GM12878 (cell line): ENCODE measurements at regions not wholly inside any gene's neighbourhood (a gene's known extent, or its start where the extent isn't known, plus 50 kb on each side); places are given as distances from the start of the nearest gene placed in this dataset.

Experiments used
- ATAC-seq: fragments of 200-7000 bp; cut with Tn5 transposase; 3 replicates; pipeline ENCODE4 v1.9.1; 2020; ENCODE audit warnings: mild to moderate bottlenecking, moderate library complexity
- BruUV-seq: library from RNA; stranded (reverse); fragments of 400-500 nt; replicated peaks from 2 replicates; lab custom pipeline; 2021; lab: Mats Ljungman, UMichigan
- CTCF ChIA-PET: fragments of 300-600 bp; sonication (Branson Sonifier 250); formaldehyde crosslinking; extraction: SDS; loops from one replicate; lab custom pipeline; 2021; ENCODE audit warnings: inconsistent platforms; lab: Yijun Ruan, JAX
- POLR2A ChIA-PET: fragments of 350-600 bp; formaldehyde crosslinking; extraction: SDS; loops from one replicate; lab custom pipeline; 2021; ENCODE audit warnings: inconsistent platforms; lab: Charles Lee
- RAD21 ChIA-PET: fragments of 300-600 bp; sonication (Branson Sonifier 250); formaldehyde crosslinking; loops from one replicate; lab custom pipeline; 2023; ENCODE audit warnings: antibody characterized with exemption; ENCODE audit not compliant: unreplicated experiment; lab: Charles Lee
- SMC1A ChIA-PET: fragments of 300-600 bp; sonication (Branson Sonifier 250); formaldehyde crosslinking; loops from one replicate; lab custom pipeline; 2023; ENCODE audit not compliant: unreplicated experiment, uncharacterized antibody; lab: Charles Lee
- DNase-seq: peaks from one replicate; pipeline ENCODE4 v3.0.0-alpha.2; 2011; ENCODE audit warnings: low read depth, low spot score
- FAIRE-seq: peaks from 3 replicates; lab custom pipeline; 2011; peaks lifted over from hg19 to GRCh38; lab: Jason Lieb, UNC
- H2AFZ ChIP-seq: 2 replicates; pipeline ENCODE4 v1.6.0; 2011; ENCODE audit warnings: low read depth, low read length, control low read depth; ENCODE audit not compliant: control insufficient read depth
- H3K27ac ChIP-seq: 2 replicates; pipeline ENCODE4 v1.5.1; 2011; ENCODE audit warnings: control low read depth; ENCODE audit not compliant: control insufficient read depth, insufficient read depth
- H3K27me3 ChIP-seq, 2 experiments: replicated peaks in 1 of 2; 2 replicates each; pipeline versions ENCODE4 v1.6.0 to v1.6.1; 2011; ENCODE audit warnings: low read length in 1 of 2; ENCODE audit not compliant: control insufficient read depth in 2 of 2, insufficient read depth in 2 of 2
- H3K36me3 ChIP-seq, 2 experiments: 2 replicates each; pipeline ENCODE4 v1.5.1; 2011; ENCODE audit warnings: low read length in 1 of 2; ENCODE audit not compliant: control insufficient read depth in 2 of 2, insufficient read depth in 2 of 2
- H3K4me1 ChIP-seq: 2 replicates; pipeline ENCODE4 v1.6.1; 2011; ENCODE audit warnings: mild to moderate bottlenecking, low read length, moderate library complexity, mixed read lengths; ENCODE audit not compliant: control insufficient read depth, insufficient read depth
- H3K4me2 ChIP-seq: 2 replicates; pipeline ENCODE4 v1.6.0; 2011; ENCODE audit warnings: control low read depth; ENCODE audit not compliant: control insufficient read depth, insufficient read depth
- H3K4me3 ChIP-seq: fragments of 200-600 bp; sonication (generic); 2 replicates; pipeline ENCODE4 v1.5.1; 2016
- H3K79me2 ChIP-seq: 2 replicates; pipeline ENCODE4 v1.6.0; 2011; ENCODE audit warnings: low read length; ENCODE audit not compliant: control insufficient read depth, insufficient read depth
- H3K9ac ChIP-seq: 2 replicates; pipeline ENCODE4 v1.8.0; 2011; ENCODE audit warnings: low read length, control low read depth, mixed read lengths; ENCODE audit not compliant: control insufficient read depth, insufficient read depth
- H3K9me3 ChIP-seq: replicated peaks from 3 replicates; pipeline ENCODE4 v1.5.1; 2011; ENCODE audit warnings: mild to moderate bottlenecking, low read length; ENCODE audit not compliant: control insufficient read depth, insufficient read depth
- H4K20me1 ChIP-seq: 2 replicates; pipeline ENCODE4 v1.6.0; 2011; ENCODE audit not compliant: control insufficient read depth, insufficient read depth
- ATF7 ChIP-seq: fragments of 450-650 bp; IDR thresholded peaks from 2 replicates; pipeline ENCODE4 v1.6.1; 2016; ENCODE audit warnings: low read depth, mild to moderate bottlenecking
- FOXM1 ChIP-seq: IDR thresholded peaks from 2 replicates; pipeline ENCODE4 v1.6.1; 2012; ENCODE audit warnings: low read depth, mild to moderate bottlenecking, inconsistent platforms, low read length, moderate library complexity
- MEF2A ChIP-seq: IDR thresholded peaks from 2 replicates; pipeline ENCODE4 v1.6.1; 2011; ENCODE audit warnings: low read depth, mild to moderate bottlenecking, low read length, moderate library complexity; ENCODE audit not compliant: insufficient read depth
- PML ChIP-seq: IDR thresholded peaks from 2 replicates; pipeline ENCODE4 v1.6.1; 2012; ENCODE audit warnings: low read length, inconsistent platforms
- SREBF1 ChIP-seq: IDR thresholded peaks from 2 replicates; pipeline ENCODE4 v1.6.1; 2012; ENCODE audit warnings: mild to moderate bottlenecking, low read length
- STAT3 ChIP-seq: IDR thresholded peaks from 2 replicates; pipeline ENCODE4 v1.6.1; 2011; ENCODE audit warnings: low read depth, low read length, improper control_type of control experiment
- TBL1XR1 ChIP-seq: IDR thresholded peaks from 2 replicates; pipeline ENCODE4 v1.6.1; 2012; ENCODE audit warnings: low read depth, low read length, improper control_type of control experiment
- WGBS: methylation state at CpG from one replicate; pipeline ENCODE4 v1.1.6; 2016; ENCODE audit warnings: low lambda C conversion rate; ENCODE audit not compliant: insufficient replicate concordance, insufficient coverage; ENCODE audit errors: missing lambda C conversion rate; 5-methylcytosine and 5-hydroxymethylcytosine counted together
- in situ Hi-C: fragments of 300-500 bp; cut with MboI; formaldehyde crosslinking; loops from 9 replicates; pipeline ENCODE4 v1.14.3; 2018; ENCODE audit warnings: mixed read lengths
- intact Hi-C: fragments of 100-400 bp; cut with micrococcal nuclease; formaldehyde crosslinking; loops from one replicate; pipeline ENCODE4 v1.14.2; 2022; ENCODE audit not compliant: unreplicated experiment
- TF ChIP-seq, protein P1 (sequence below): fragments of 450-650 bp; IDR thresholded peaks from 2 replicates; pipeline ENCODE4 v1.6.1; 2017; ENCODE audit warnings: mild to moderate bottlenecking, low read depth, inconsistent platforms; ENCODE audit not compliant: poor library complexity, severe bottlenecking
- TF ChIP-seq, protein P2 (sequence below): fragments of 450-650 bp; IDR thresholded peaks from 2 replicates; pipeline ENCODE4 v1.6.1; 2017; ENCODE audit warnings: mild to moderate bottlenecking, moderate library complexity
- TF ChIP-seq, protein P3 (sequence below): IDR thresholded peaks from 2 replicates; pipeline ENCODE4 v1.6.1; 2011; ENCODE audit warnings: low read depth, mild to moderate bottlenecking, low read length, moderate library complexity, borderline replicate concordance; ENCODE audit errors: extremely low read depth
- TF ChIP-seq, protein P4 (sequence below): fragments of 450-650 bp; IDR thresholded peaks from 2 replicates; pipeline ENCODE4 v1.6.1; 2016; ENCODE audit warnings: mild to moderate bottlenecking

DNA sequence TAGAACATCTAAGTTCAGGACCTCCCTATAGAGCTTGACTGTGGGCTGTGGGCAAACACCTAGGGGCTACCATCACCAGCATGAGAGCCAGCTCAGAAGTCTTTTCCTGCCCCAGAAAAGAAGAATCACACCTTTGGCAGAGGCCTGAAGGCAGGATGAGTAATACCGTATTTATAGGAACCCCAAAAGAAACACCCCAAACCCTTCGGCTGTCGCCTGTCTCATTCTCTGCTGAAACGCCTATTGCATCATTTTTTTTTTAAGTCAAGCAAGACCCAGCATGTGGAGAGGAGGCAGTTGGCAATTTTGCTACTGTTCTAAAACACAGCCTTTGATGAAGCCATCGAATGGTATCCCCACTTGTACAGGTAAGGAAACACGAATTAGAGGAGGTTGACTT is 436.4 kb downstream of the TFAP2A start:
- ChIA-PET CTCF (no interaction called here), SMC1A (no interaction called here), POLR2A (no interaction called here), RAD21 (no interaction called here)
- 37% methylated on average over 6 of the region's 6 CpGs for WGBS
- TF ChIP-seq TBL1XR1: no peak
- no peak for TF ChIP-seq MEF2A
- TF ChIP-seq SREBF1: no peak
- TF ChIP-seq FOXM1: no peak
- Histone ChIP-seq H4K20me1 (no peaks in the 10 kb centered on the region), H2AFZ (no peak overlapping the region), H3K9me3 (no peaks in the 10 kb centered on the region), H3K79me2 (no peaks in the 10 kb centered on the region), H3K4me1 (no peaks in the 10 kb centered on the region), H3K36me3 (no peaks in the 10 kb centered on the region), H3K27ac (no peak overlapping the region), H3K9ac (no peak overlapping the region), H3K27me3 (no peaks in the 10 kb centered on the region), H3K4me2 (no peak overlapping the region), H3K4me3 (no peak overlapping the region)
- ATAC-seq (no peak), FAIRE-seq (no peak), DNase-seq (no peak)
- intact Hi-C loops (no loop called here), in situ Hi-C loops (no loop called here)
- no TSS peak for BruUV-seq

DNA sequence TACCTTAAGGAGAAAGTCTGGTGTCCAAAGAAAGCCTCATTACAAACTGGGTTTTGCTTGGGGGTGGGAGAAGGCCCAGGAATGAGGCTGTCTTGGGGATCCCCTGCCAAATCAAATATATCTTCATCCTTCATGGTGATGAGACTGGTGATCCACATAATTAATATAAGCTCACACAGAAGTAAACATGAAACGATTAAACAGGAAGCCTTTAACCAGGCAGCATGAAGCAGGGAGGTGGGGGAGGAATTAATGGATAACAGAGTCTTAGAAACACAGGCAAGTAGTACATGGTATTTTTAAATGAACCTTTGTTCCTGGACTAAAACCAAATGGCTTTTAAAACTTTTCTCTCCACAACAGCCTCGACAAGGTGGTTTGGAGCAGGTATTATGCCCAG is 437.5 kb downstream of the TFAP2A start:
- no peaks in the 10 kb centered on the region for H3K4me1 ChIP-seq
- no peak for DNase-seq
- no peaks in the 10 kb centered on the region for H3K9me3 ChIP-seq
- H3K27me3 ChIP-seq: no peaks in the 10 kb centered on the region
- ChIA-PET SMC1A (no interaction called here), RAD21 (no interaction called here), CTCF (no interaction called here), POLR2A (no interaction called here)
- H3K4me2 ChIP-seq: no peak overlapping the region
- no peak for FAIRE-seq
- ATAC-seq: no peak
- H3K4me3 ChIP-seq: no peak overlapping the region
- no peak overlapping the region for H3K9ac ChIP-seq
- intact Hi-C loops (no loop called here), in situ Hi-C loops (no loop called here)
- WGBS: 0% methylated on average over 2 of the region's 2 CpGs
- no peaks in the 10 kb centered on the region for H3K79me2 ChIP-seq
- H3K27ac ChIP-seq: no peak overlapping the region
- BruUV-seq: no TSS peak
- H2AFZ ChIP-seq: no peak overlapping the region
- no peaks in the 10 kb centered on the region for H4K20me1 ChIP-seq
- H3K36me3 ChIP-seq: no peaks in the 10 kb centered on the region
- TF ChIP-seq ATF7: no peak
- TF ChIP-seq STAT3: no peak
- TF ChIP-seq, protein P1, sequence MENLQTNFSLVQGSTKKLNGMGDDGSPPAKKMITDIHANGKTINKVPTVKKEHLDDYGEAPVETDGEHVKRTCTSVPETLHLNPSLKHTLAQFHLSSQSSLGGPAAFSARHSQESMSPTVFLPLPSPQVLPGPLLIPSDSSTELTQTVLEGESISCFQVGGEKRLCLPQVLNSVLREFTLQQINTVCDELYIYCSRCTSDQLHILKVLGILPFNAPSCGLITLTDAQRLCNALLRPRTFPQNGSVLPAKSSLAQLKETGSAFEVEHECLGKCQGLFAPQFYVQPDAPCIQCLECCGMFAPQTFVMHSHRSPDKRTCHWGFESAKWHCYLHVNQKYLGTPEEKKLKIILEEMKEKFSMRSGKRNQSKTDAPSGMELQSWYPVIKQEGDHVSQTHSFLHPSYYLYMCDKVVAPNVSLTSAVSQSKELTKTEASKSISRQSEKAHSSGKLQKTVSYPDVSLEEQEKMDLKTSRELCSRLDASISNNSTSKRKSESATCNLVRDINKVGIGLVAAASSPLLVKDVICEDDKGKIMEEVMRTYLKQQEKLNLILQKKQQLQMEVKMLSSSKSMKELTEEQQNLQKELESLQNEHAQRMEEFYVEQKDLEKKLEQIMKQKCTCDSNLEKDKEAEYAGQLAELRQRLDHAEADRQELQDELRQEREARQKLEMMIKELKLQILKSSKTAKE: no peak
- TF ChIP-seq, protein P2, sequence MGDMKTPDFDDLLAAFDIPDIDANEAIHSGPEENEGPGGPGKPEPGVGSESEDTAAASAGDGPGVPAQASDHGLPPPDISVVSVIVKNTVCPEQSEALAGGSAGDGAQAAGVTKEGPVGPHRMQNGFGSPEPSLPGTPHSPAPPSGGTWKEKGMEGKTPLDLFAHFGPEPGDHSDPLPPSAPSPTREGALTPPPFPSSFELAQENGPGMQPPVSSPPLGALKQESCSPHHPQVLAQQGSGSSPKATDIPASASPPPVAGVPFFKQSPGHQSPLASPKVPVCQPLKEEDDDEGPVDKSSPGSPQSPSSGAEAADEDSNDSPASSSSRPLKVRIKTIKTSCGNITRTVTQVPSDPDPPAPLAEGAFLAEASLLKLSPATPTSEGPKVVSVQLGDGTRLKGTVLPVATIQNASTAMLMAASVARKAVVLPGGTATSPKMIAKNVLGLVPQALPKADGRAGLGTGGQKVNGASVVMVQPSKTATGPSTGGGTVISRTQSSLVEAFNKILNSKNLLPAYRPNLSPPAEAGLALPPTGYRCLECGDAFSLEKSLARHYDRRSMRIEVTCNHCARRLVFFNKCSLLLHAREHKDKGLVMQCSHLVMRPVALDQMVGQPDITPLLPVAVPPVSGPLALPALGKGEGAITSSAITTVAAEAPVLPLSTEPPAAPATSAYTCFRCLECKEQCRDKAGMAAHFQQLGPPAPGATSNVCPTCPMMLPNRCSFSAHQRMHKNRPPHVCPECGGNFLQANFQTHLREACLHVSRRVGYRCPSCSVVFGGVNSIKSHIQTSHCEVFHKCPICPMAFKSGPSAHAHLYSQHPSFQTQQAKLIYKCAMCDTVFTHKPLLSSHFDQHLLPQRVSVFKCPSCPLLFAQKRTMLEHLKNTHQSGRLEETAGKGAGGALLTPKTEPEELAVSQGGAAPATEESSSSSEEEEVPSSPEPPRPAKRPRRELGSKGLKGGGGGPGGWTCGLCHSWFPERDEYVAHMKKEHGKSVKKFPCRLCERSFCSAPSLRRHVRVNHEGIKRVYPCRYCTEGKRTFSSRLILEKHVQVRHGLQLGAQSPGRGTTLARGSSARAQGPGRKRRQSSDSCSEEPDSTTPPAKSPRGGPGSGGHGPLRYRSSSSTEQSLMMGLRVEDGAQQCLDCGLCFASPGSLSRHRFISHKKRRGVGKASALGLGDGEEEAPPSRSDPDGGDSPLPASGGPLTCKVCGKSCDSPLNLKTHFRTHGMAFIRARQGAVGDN: no peak
- TF ChIP-seq, protein P3, sequence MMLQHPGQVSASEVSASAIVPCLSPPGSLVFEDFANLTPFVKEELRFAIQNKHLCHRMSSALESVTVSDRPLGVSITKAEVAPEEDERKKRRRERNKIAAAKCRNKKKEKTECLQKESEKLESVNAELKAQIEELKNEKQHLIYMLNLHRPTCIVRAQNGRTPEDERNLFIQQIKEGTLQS: no peak
- TF ChIP-seq, protein P4, sequence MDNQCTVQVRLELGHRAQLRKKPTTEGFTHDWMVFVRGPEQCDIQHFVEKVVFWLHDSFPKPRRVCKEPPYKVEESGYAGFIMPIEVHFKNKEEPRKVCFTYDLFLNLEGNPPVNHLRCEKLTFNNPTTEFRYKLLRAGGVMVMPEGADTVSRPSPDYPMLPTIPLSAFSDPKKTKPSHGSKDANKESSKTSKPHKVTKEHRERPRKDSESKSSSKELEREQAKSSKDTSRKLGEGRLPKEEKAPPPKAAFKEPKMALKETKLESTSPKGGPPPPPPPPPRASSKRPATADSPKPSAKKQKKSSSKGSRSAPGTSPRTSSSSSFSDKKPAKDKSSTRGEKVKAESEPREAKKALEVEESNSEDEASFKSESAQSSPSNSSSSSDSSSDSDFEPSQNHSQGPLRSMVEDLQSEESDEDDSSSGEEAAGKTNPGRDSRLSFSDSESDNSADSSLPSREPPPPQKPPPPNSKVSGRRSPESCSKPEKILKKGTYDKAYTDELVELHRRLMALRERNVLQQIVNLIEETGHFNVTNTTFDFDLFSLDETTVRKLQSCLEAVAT: no peak
- TF ChIP-seq PML: no peak
